Suppressor macrophage (primary cell): ENCODE measurements at regions not wholly inside any gene's neighbourhood (a gene's known extent, or its start where the extent isn't known, plus 50 kb on each side); places are given as distances from the start of the nearest gene placed in this dataset.
A peak's percentile ranks its signal among the peaks of the same experiment; 100 is the strongest.
"Not testable (repeated sequence)": the region's sequence is repeated elsewhere in the genome, so short reads cannot be mapped to it uniquely, and the experiment has no call there.

Experiments
- DNase-seq, 4 experiments: peaks; one replicate each; pipeline ENCODE4 v3.0.0-alpha.2; 2020 to 2022

- DNase-seq: no peak
Observed at GRCh38 chr7:3138206-3138605, 94.5 kb upstream of the CARD11 start.

- DNase-seq: peak; percentile 55 to 77 (median 67)
Observed at GRCh38 chr7:3138997-3139396, 95.3 kb upstream of the CARD11 start.

GRCh38 chr7:3140834-3141233 is 97.2 kb upstream of the CARD11 start:
- no peak for DNase-seq

- DNase-seq: no peak
Observed at GRCh38 chr7:3141326-3141725, 97.7 kb upstream of the CARD11 start.

- no peak for DNase-seq
Observed at GRCh38 chr7:3143869-3144775, 100.5 kb upstream of the CARD11 start.

GRCh38 chr7:3144776-3145125 is 101.1 kb upstream of the CARD11 start:
- not testable (repeated sequence) for DNase-seq

GRCh38 chr7:3146571-3147226 is 103.0 kb upstream of the CARD11 start:
- DNase-seq: peak; percentile 54 to 77 (median 70)

- not testable (repeated sequence) for DNase-seq
Observed at GRCh38 chr7:3148471-3148870, 104.8 kb upstream of the CARD11 start.

GRCh38 chr7:3149231-3149995 is 105.7 kb upstream of the CARD11 start:
- no peak for DNase-seq

GRCh38 chr7:3150027-3150426 is 106.4 kb upstream of the CARD11 start:
- DNase-seq: no peak

GRCh38 chr7:3151784-3152183 is 108.1 kb upstream of the CARD11 start:
- no peak for DNase-seq

GRCh38 chr7:3152714-3153113 is 109.0 kb upstream of the CARD11 start:
- no peak for DNase-seq

GRCh38 chr7:3153118-3153517 is 109.5 kb upstream of the CARD11 start:
- no peak for DNase-seq

- no peak for DNase-seq
Observed at GRCh38 chr7:3154317-3154716, 110.7 kb upstream of the CARD11 start.

- DNase-seq: peak; percentile 66 to 77 (median 75)
Observed at GRCh38 chr7:3154881-3155494, 111.3 kb upstream of the CARD11 start.

GRCh38 chr7:3156508-3156907 is 112.8 kb upstream of the CARD11 start:
- no peak for DNase-seq

GRCh38 chr7:3157566-3158287 is 114.1 kb upstream of the CARD11 start:
- peak in 1 of 4 experiments; percentile 12 for DNase-seq

GRCh38 chr7:3158341-3158760 is 114.7 kb upstream of the CARD11 start:
- no peak for DNase-seq

- DNase-seq: no peak
Observed at GRCh38 chr7:3159039-3159438, 115.4 kb upstream of the CARD11 start.

GRCh38 chr7:3159445-3159844 is 115.8 kb upstream of the CARD11 start:
- DNase-seq: no peak

- DNase-seq: not testable (repeated sequence)
Observed at GRCh38 chr7:3159926-3160325, 116.3 kb upstream of the CARD11 start.

GRCh38 chr7:3162289-3162688 is 118.6 kb upstream of the CARD11 start:
- peak; percentile 53 to 79 (median 71) for DNase-seq
